ENCODE measurements at regions not wholly inside any gene's neighbourhood (a gene's known extent, or its start where the extent isn't known, plus 50 kb on each side); places are given as distances from the start of the nearest gene placed in this dataset.

DNA sequence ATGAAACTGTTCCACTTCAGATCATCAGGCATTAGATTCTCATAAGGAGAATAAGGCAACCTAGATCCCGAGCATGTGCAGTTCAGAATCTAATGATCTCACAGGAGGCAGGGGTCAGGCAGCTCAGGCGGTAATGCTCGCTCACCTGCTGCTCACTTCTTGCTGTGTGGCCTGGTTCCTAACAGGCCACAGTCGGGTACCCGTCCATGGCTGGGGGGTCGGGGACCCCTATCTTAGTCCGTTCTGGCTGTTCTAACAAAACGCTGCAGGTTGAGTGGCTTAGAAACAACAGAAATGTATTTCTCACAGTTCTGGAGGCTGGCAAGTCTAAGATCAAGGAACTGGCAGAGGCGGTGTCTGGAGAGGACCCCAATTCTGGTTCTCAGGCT is 79.2 kb downstream of the ASB1 start:
- Histone ChIP-seq H3K4me3 (no peak overlapping the region), H3K9me3 (no peaks in the 10 kb centered on the region), H3K4me1 (no peaks in the 10 kb centered on the region), H3K36me3 (no peaks in the 10 kb centered on the region), H3K27ac (no peak overlapping the region), H3K27me3 (peaks cover 0 to 9% of the 10 kb centered on the region in 2 donors)
- intact Hi-C loops (cut with DNase I; ENCODE audit: low total_unique reads): no loop called here
- peak in 1 of 2 donors; percentile 43 for DNase-seq
- TF ChIP-seq CTCF (IDR thresholded peaks at IDR 0.05): no peak

DNA sequence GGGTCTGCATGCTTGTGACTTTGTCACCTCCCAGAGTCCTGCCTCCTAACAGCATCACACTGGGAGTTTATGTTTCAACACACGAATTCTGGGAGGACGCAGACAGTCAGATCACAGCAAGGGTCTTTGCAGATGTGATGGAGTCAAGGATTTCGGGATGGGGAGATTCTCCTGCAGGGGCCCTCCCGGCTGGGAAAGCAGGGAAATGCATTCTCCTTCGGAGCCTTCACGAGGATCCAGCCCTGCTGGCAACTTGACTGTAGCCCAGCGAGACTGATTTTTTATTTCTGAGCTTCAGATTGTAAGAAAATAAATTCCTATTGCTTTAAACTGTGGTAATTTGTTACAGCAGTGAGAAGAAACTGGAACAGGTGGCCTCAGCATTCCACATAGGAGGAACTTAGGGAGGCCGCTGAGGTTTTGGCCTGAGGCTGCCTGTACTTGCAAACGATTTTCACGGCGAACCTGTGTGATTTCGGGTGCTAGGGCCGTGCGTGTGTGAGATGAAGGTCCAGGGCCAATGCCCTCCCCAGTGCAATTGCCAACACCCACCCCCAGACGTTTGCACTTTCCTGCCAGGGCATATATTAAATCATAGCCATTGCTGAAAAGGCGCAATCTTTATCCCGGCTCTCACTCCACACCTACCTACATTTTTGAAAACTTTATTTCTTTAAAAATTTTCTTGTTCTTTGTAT is 79.8 kb downstream of the ASB1 start:
- intact Hi-C loops (cut with DNase I; ENCODE audit: low total_unique reads): no loop called here
- Histone ChIP-seq H3K4me1 (no peaks in the 10 kb centered on the region), H3K27me3 (peaks cover 0 to 9% of the 10 kb centered on the region in 2 donors), H3K27ac (no peak overlapping the region), H3K4me3 (no peak overlapping the region), H3K36me3 (no peaks in the 10 kb centered on the region), H3K9me3 (no peaks in the 10 kb centered on the region)
- TF ChIP-seq CTCF (IDR thresholded peaks at IDR 0.05): no peak
- DNase-seq: peak in 1 of 2 donors; percentile 21

DNA sequence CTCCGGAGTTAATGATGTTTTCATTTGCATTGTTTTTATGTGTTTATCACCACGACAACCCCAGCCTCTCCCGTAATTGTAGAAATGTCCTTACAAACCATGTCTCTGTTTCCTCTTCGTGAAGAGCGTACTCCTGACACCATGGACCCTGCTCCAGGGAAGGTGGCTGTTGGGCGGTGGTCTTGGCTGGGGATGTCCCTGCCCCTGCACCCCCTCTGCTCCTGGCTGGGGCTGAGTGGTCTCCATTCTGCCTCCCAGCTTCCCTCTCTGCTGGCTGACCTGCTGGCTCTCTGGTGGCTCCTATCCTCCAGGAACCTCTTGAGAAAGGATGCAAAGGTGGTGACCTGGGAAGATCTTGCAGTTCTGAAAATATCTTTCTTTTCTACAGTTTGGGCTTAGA is 81.1 kb downstream of the ASB1 start:
- no peak for TF ChIP-seq CTCF (IDR thresholded peaks at IDR 0.05)
- Histone ChIP-seq H3K27me3 (peaks cover 0 to 9% of the 10 kb centered on the region in 2 donors), H3K4me1 (no peaks in the 10 kb centered on the region), H3K4me3 (no peak overlapping the region), H3K27ac (no peak overlapping the region), H3K36me3 (no peaks in the 10 kb centered on the region), H3K9me3 (no peaks in the 10 kb centered on the region)
- intact Hi-C loops (cut with DNase I; ENCODE audit: low total_unique reads): no loop called here
- DNase-seq: peak in 1 of 2 donors; percentile 23

DNA sequence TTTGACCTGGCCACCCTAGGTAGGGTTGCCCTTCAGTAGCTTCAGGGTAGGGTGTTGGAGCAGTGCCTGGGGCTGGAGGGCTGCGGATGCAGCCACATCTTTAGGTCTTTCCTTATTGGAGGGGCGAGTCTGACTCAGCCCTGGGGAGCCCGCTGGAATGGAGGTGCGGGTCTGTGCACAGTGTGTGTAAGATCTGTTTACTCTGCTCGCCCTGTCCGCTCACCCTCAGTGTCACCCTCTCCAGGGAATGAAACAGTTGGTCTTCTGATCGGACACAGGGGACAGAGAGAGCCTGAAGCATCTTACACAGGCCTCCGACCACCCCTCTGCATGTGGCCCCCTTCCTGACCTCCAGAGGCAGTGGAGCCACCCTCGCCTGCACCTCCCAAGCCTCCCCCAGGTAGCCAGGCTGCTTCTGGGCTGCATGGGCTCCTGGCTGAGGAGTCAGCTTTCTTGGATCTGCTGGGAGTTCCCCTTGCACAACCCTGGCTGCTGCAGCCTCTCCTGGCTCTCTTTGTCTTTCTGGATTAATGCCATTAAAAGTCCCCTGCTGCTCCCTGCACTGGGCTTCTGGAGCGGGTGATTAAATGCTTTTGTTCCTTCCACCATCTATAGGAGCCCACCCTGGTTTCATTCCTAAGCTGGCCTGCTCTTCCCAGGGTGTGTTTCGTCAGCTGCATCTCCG is 82.6 kb downstream of the ASB1 start:
- Histone ChIP-seq H3K9me3 (no peaks in the 10 kb centered on the region), H3K36me3 (no peaks in the 10 kb centered on the region), H3K4me3 (no peak overlapping the region), H3K4me1 (no peaks in the 10 kb centered on the region), H3K27ac (no peak overlapping the region), H3K27me3 (peaks cover 0 to 5% of the 10 kb centered on the region in 2 donors)
- DNase-seq: peak in 1 of 2 donors; percentile 64
- intact Hi-C loops (cut with DNase I; ENCODE audit: low total_unique reads): no loop called here
- no peak for TF ChIP-seq CTCF (IDR thresholded peaks at IDR 0.05)

DNA sequence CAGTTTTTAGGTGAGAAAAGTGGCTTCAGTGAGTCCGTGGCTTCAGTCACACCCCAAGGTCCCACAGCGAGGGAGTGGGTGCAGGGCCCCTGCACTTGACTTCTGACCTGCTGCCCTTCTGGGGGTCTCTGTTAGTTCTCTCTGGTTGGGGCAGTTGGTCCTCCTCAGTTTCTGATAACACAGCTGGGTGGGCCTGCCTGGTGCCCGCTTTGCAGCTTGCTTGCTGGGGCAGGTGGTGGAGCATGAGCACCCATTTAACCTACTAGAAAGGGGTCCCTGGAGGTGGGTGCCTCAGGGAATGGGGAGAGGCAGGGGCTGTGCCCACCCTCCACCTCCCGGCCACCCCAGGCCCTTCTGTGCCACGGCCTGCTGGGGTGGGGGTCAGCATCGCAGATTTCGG is 83.2 kb downstream of the ASB1 start:
- Histone ChIP-seq H3K4me3 (no peak overlapping the region), H3K27me3 (peaks cover 0 to 3% of the 10 kb centered on the region in 2 donors), H3K27ac (no peak overlapping the region), H3K36me3 (no peaks in the 10 kb centered on the region), H3K4me1 (no peaks in the 10 kb centered on the region), H3K9me3 (no peaks in the 10 kb centered on the region)
- intact Hi-C loops (cut with DNase I; ENCODE audit: low total_unique reads): no loop called here
- no peak for TF ChIP-seq CTCF (IDR thresholded peaks at IDR 0.05)
- peak in 1 of 2 donors; percentile 43 for DNase-seq
